ENCODE measurements at regions not wholly inside any gene's neighbourhood (a gene's known extent, or its start where the extent isn't known, plus 50 kb on each side); places are given as distances from the start of the nearest gene placed in this dataset.

GRCh38 chrX:43188296-43188695, 410.3 kb upstream of the PPP1R2C start:
- Histone ChIP-seq H3K36me3 (ENCODE audit: control insufficient read depth, insufficient read depth, low read length) (no peaks in the 10 kb centered on the region), H3K27me3 (ENCODE audit: control insufficient read depth, insufficient read depth, low read length) (peaks cover 4% of the 10 kb centered on the region), H3K9me3 (replicated peaks; ENCODE audit: control insufficient read depth, low read depth, low read length) (no peaks in the 10 kb centered on the region), H3K27ac (ENCODE audit: low read length) (no peak overlapping the region), H3K4me3 (ENCODE audit: low read length) (no peak overlapping the region), H3K4me1 (ENCODE audit: control insufficient read depth, insufficient read depth, low read length) (no peaks in the 10 kb centered on the region)
- no peak for DNase-seq
- no CpG with 5 or more reads among the region's 1 CpG for WGBS (ENCODE audit: insufficient coverage)

GRCh38 chrX:43211570-43211969, 433.6 kb upstream of the PPP1R2C start:
- Histone ChIP-seq H3K9me3 (replicated peaks; ENCODE audit: control insufficient read depth, low read depth, low read length) (peaks cover 4% of the 10 kb centered on the region), H3K27me3 (ENCODE audit: control insufficient read depth, insufficient read depth, low read length) (peaks cover 5% of the 10 kb centered on the region), H3K4me1 (ENCODE audit: control insufficient read depth, insufficient read depth, low read length) (no peaks in the 10 kb centered on the region), H3K36me3 (ENCODE audit: control insufficient read depth, insufficient read depth, low read length) (no peaks in the 10 kb centered on the region), H3K4me3 (ENCODE audit: low read length) (no peak overlapping the region), H3K27ac (ENCODE audit: low read length) (no peak overlapping the region)
- no peak for DNase-seq

GRCh38 chrX:43218198-43218597, 437.9 kb upstream of the MAOA start:
- no CpG with 5 or more reads among the region's 2 CpGs for WGBS (ENCODE audit: insufficient coverage)
- Histone ChIP-seq H3K27ac (ENCODE audit: low read length) (no peak overlapping the region), H3K9me3 (replicated peaks; ENCODE audit: control insufficient read depth, low read depth, low read length) (peaks cover 4% of the 10 kb centered on the region), H3K36me3 (ENCODE audit: control insufficient read depth, insufficient read depth, low read length) (no peaks in the 10 kb centered on the region), H3K4me3 (ENCODE audit: low read length) (no peak overlapping the region), H3K27me3 (ENCODE audit: control insufficient read depth, insufficient read depth, low read length) (no peaks in the 10 kb centered on the region), H3K4me1 (ENCODE audit: control insufficient read depth, insufficient read depth, low read length) (no peaks in the 10 kb centered on the region)
- DNase-seq: no peak

- Histone ChIP-seq H3K27ac (ENCODE audit: low read length) (no peak overlapping the region), H3K4me1 (ENCODE audit: control insufficient read depth, insufficient read depth, low read length) (no peaks in the 10 kb centered on the region), H3K36me3 (ENCODE audit: control insufficient read depth, insufficient read depth, low read length) (no peaks in the 10 kb centered on the region)
Observed at GRCh38 chrX:43224496-43224895, 431.6 kb upstream of the MAOA start.

GRCh38 chrX:43225626-43226328, 430.3 kb upstream of the MAOA start:
- Histone ChIP-seq H3K4me1 (ENCODE audit: control insufficient read depth, insufficient read depth, low read length) (no peaks in the 10 kb centered on the region), H3K27me3 (ENCODE audit: control insufficient read depth, insufficient read depth, low read length) (no peaks in the 10 kb centered on the region), H3K4me3 (ENCODE audit: low read length) (no peak overlapping the region), H3K9me3 (replicated peaks; ENCODE audit: control insufficient read depth, low read depth, low read length) (no peaks in the 10 kb centered on the region), H3K27ac (ENCODE audit: low read length) (no peak overlapping the region), H3K36me3 (ENCODE audit: control insufficient read depth, insufficient read depth, low read length) (no peaks in the 10 kb centered on the region)
- DNase-seq: no peak
- WGBS (ENCODE audit: insufficient coverage): 70% methylated on average over 2 of the region's 3 CpGs

More at GRCh38 chrX:43224496-43224895, 431.6 kb upstream of the MAOA start:
- H3K9me3 ChIP-seq (replicated peaks; ENCODE audit: control insufficient read depth, low read depth, low read length): no peaks in the 10 kb centered on the region
- no peak for DNase-seq
- no peak overlapping the region for H3K4me3 ChIP-seq (ENCODE audit: low read length)
- H3K27me3 ChIP-seq (ENCODE audit: control insufficient read depth, insufficient read depth, low read length): no peaks in the 10 kb centered on the region

- WGBS (ENCODE audit: insufficient coverage): 29% methylated on average over 1 of the region's 1 CpG
- Histone ChIP-seq H3K4me1 (ENCODE audit: control insufficient read depth, insufficient read depth, low read length) (no peaks in the 10 kb centered on the region), H3K27me3 (ENCODE audit: control insufficient read depth, insufficient read depth, low read length) (peaks cover 4% of the 10 kb centered on the region), H3K27ac (ENCODE audit: low read length) (no peak overlapping the region), H3K4me3 (ENCODE audit: low read length) (no peak overlapping the region), H3K36me3 (ENCODE audit: control insufficient read depth, insufficient read depth, low read length) (no peaks in the 10 kb centered on the region), H3K9me3 (replicated peaks; ENCODE audit: control insufficient read depth, low read depth, low read length) (no peaks in the 10 kb centered on the region)
- peak; percentile 53 for DNase-seq
Observed at GRCh38 chrX:43238461-43238945, 417.6 kb upstream of the MAOA start.

- Histone ChIP-seq H3K4me3 (ENCODE audit: low read length) (no peak overlapping the region), H3K9me3 (replicated peaks; ENCODE audit: control insufficient read depth, low read depth, low read length) (no peaks in the 10 kb centered on the region), H3K36me3 (ENCODE audit: control insufficient read depth, insufficient read depth, low read length) (no peaks in the 10 kb centered on the region), H3K4me1 (ENCODE audit: control insufficient read depth, insufficient read depth, low read length) (no peaks in the 10 kb centered on the region), H3K27me3 (ENCODE audit: control insufficient read depth, insufficient read depth, low read length) (peaks cover 4% of the 10 kb centered on the region), H3K27ac (ENCODE audit: low read length) (no peak overlapping the region)
- 80% methylated on average over 4 of the region's 4 CpGs for WGBS (ENCODE audit: insufficient coverage)
- DNase-seq: no peak
Observed at GRCh38 chrX:43239356-43239755, 416.7 kb upstream of the MAOA start.

- Histone ChIP-seq H3K4me3 (ENCODE audit: low read length) (no peak overlapping the region), H3K27me3 (ENCODE audit: control insufficient read depth, insufficient read depth, low read length) (peaks cover 6% of the 10 kb centered on the region), H3K36me3 (ENCODE audit: control insufficient read depth, insufficient read depth, low read length) (no peaks in the 10 kb centered on the region), H3K4me1 (ENCODE audit: control insufficient read depth, insufficient read depth, low read length) (no peaks in the 10 kb centered on the region), H3K9me3 (replicated peaks; ENCODE audit: control insufficient read depth, low read depth, low read length) (no peaks in the 10 kb centered on the region), H3K27ac (ENCODE audit: low read length) (no peak overlapping the region)
- DNase-seq: no peak
- 78% methylated on average over 1 of the region's 1 CpG for WGBS (ENCODE audit: insufficient coverage)
Observed at GRCh38 chrX:43255596-43255995, 400.5 kb upstream of the MAOA start.

- peaks cover 9% of the 10 kb centered on the region for H3K27me3 ChIP-seq (ENCODE audit: control insufficient read depth, insufficient read depth, low read length)
- no peak for DNase-seq
- no peak overlapping the region for H3K4me3 ChIP-seq (ENCODE audit: low read length)
- H3K36me3 ChIP-seq (ENCODE audit: control insufficient read depth, insufficient read depth, low read length): no peaks in the 10 kb centered on the region
- H3K27ac ChIP-seq (ENCODE audit: low read length): no peak overlapping the region
- no peaks in the 10 kb centered on the region for H3K4me1 ChIP-seq (ENCODE audit: control insufficient read depth, insufficient read depth, low read length)
- H3K9me3 ChIP-seq (replicated peaks; ENCODE audit: control insufficient read depth, low read depth, low read length): no peaks in the 10 kb centered on the region
Observed at GRCh38 chrX:43266487-43266886, 389.6 kb upstream of the MAOA start.

- no peaks in the 10 kb centered on the region for H3K4me1 ChIP-seq (ENCODE audit: control insufficient read depth, insufficient read depth, low read length)
- H3K36me3 ChIP-seq (ENCODE audit: control insufficient read depth, insufficient read depth, low read length): no peaks in the 10 kb centered on the region
- H3K9me3 ChIP-seq (replicated peaks; ENCODE audit: control insufficient read depth, low read depth, low read length): no peaks in the 10 kb centered on the region
- H3K4me3 ChIP-seq (ENCODE audit: low read length): no peak overlapping the region
- DNase-seq: no peak
- WGBS (ENCODE audit: insufficient coverage): 84% methylated on average over 4 of the region's 5 CpGs
- H3K27ac ChIP-seq (ENCODE audit: low read length): no peak overlapping the region
- peaks cover 9% of the 10 kb centered on the region for H3K27me3 ChIP-seq (ENCODE audit: control insufficient read depth, insufficient read depth, low read length)
Observed at GRCh38 chrX:43267652-43268051, 388.4 kb upstream of the MAOA start.

GRCh38 chrX:43269201-43269600, 386.9 kb upstream of the MAOA start:
- H3K4me1 ChIP-seq (ENCODE audit: control insufficient read depth, insufficient read depth, low read length): no peaks in the 10 kb centered on the region
- H3K36me3 ChIP-seq (ENCODE audit: control insufficient read depth, insufficient read depth, low read length): no peaks in the 10 kb centered on the region
- peaks cover 9% of the 10 kb centered on the region for H3K27me3 ChIP-seq (ENCODE audit: control insufficient read depth, insufficient read depth, low read length)
- no peaks in the 10 kb centered on the region for H3K9me3 ChIP-seq (replicated peaks; ENCODE audit: control insufficient read depth, low read depth, low read length)
- H3K27ac ChIP-seq (ENCODE audit: low read length): no peak overlapping the region
- H3K4me3 ChIP-seq (ENCODE audit: low read length): no peak overlapping the region
- DNase-seq: peak; percentile 9
